ENCODE measurements at regions not wholly inside any gene's neighbourhood (a gene's known extent, or its start where the extent isn't known, plus 50 kb on each side); places are given as distances from the start of the nearest gene placed in this dataset.

DNA sequence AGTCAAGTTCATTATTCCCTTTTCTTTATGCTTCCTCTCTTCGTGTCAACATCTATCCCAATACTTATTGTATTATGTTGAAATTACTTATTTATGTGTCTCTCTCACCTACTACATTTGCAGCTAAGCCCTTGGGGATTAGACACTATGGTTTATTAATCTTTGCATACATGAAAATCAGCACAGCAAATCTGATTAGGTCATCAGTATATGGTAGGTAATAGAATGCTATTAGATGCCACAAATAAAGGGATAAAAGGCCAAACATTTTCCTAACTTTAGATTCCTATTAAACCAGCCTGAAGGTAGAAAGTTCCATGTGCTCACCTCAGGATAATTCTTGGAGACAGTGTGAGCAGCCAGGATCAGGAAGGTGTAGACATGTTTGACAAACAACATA, 490.1 kb upstream of the MPDZ start:
- TF ChIP-seq, protein P1, sequence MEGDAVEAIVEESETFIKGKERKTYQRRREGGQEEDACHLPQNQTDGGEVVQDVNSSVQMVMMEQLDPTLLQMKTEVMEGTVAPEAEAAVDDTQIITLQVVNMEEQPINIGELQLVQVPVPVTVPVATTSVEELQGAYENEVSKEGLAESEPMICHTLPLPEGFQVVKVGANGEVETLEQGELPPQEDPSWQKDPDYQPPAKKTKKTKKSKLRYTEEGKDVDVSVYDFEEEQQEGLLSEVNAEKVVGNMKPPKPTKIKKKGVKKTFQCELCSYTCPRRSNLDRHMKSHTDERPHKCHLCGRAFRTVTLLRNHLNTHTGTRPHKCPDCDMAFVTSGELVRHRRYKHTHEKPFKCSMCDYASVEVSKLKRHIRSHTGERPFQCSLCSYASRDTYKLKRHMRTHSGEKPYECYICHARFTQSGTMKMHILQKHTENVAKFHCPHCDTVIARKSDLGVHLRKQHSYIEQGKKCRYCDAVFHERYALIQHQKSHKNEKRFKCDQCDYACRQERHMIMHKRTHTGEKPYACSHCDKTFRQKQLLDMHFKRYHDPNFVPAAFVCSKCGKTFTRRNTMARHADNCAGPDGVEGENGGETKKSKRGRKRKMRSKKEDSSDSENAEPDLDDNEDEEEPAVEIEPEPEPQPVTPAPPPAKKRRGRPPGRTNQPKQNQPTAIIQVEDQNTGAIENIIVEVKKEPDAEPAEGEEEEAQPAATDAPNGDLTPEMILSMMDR (IDR thresholded peaks at IDR 0.05) = no peak
- TF ChIP-seq POLR2A (IDR thresholded peaks at IDR 0.05) = no peak
